Occipital lobe (tissue), 1 donor: ENCODE measurements at regions not wholly inside any gene's neighbourhood (a gene's known extent, or its start where the extent isn't known, plus 50 kb on each side); places are given as distances from the start of the nearest gene placed in this dataset.

Experiments
- DNase-seq: peaks from one replicate; lab custom pipeline; 2025; lab: John Stamatoyannopoulos, UW

- DNase-seq: peak; percentile 18
These were observed 489.2 kb upstream of the ZMIZ1 start for GRCh38 chr10:78579576-78579975.

- peak; percentile 81 for DNase-seq
These were observed 488.8 kb upstream of the ZMIZ1 start for GRCh38 chr10:78579995-78580394.

GRCh38 chr10:78581133-78581694 lies 487.6 kb upstream of the ZMIZ1 start:
- DNase-seq: no peak

GRCh38 chr10:78582540-78582939 lies 486.2 kb upstream of the ZMIZ1 start:
- no peak for DNase-seq

GRCh38 chr10:78584266-78584665 lies 484.5 kb upstream of the ZMIZ1 start:
- no peak for DNase-seq

GRCh38 chr10:78584681-78585080 lies 484.1 kb upstream of the ZMIZ1 start:
- DNase-seq: no peak

GRCh38 chr10:78585952-78586351 lies 482.8 kb upstream of the ZMIZ1 start:
- DNase-seq: no peak

GRCh38 chr10:78588194-78588811 lies 480.5 kb upstream of the ZMIZ1 start:
- no peak for DNase-seq

- DNase-seq: no peak
These were observed 479.1 kb upstream of the ZMIZ1 start for GRCh38 chr10:78589687-78590086.

GRCh38 chr10:78591066-78591465 lies 477.7 kb upstream of the ZMIZ1 start:
- no peak for DNase-seq

- DNase-seq: no peak
These were observed 474.1 kb upstream of the ZMIZ1 start for GRCh38 chr10:78594559-78595268.

- no peak for DNase-seq
These were observed 473.5 kb upstream of the ZMIZ1 start for GRCh38 chr10:78595269-78595619.

- no peak for DNase-seq
These were observed 472.2 kb upstream of the ZMIZ1 start for GRCh38 chr10:78596556-78596955.

- DNase-seq: no peak
These were observed 470.8 kb upstream of the ZMIZ1 start for GRCh38 chr10:78597796-78598555.

- no peak for DNase-seq
These were observed 469.5 kb upstream of the ZMIZ1 start for GRCh38 chr10:78599122-78599853.

GRCh38 chr10:78600121-78600665 lies 468.6 kb upstream of the ZMIZ1 start:
- no peak for DNase-seq

- no peak for DNase-seq
These were observed 468.0 kb upstream of the ZMIZ1 start for GRCh38 chr10:78600740-78601139.

GRCh38 chr10:78602201-78602932 lies 466.4 kb upstream of the ZMIZ1 start:
- no peak for DNase-seq

- DNase-seq: no peak
These were observed 464.5 kb upstream of the ZMIZ1 start for GRCh38 chr10:78604286-78604685.

GRCh38 chr10:78604721-78605120 lies 464.0 kb upstream of the ZMIZ1 start:
- DNase-seq: no peak
